ENCODE measurements at regions not wholly inside any gene's neighbourhood (a gene's known extent, or its start where the extent isn't known, plus 50 kb on each side); places are given as distances from the start of the nearest gene placed in this dataset.
"Not testable (repeated sequence)": the region's sequence is repeated elsewhere in the genome, so short reads cannot be mapped to it uniquely, and the experiment has no call there.

- DNase-seq (ENCODE audit: low read depth in 2 of 2); H3K4me3 ChIP-seq (replicated peaks in 1 of 2; ENCODE audit: low read depth in 2 of 2, low read length in 2 of 2): not testable (repeated sequence)
Measured at GRCh38 chr15:29648415-29648814, 173.9 kb downstream of the TJP1 start.

DNA sequence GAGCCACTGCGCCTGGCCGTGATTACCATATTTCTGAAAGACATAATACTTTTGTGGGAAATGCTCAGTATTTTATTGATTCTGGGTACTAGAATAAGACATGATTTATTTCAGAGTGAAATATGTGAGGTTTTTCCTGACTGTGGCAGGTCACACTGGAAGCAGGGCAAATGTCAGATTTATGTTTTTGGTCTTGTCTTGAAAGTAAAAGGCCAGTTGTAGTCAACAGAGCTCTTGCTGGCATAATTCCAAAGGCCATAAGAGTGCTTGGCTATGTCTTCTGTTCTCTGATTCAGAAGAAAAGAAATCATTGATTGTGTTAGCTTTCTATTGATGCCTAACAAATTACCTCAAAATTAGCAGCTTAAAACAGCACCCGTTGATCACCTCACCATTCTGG is 176.4 kb downstream of the TJP1 start:
- no peak overlapping the region for H3K4me3 ChIP-seq (replicated peaks in 1 of 2; ENCODE audit: low read depth in 2 of 2, low read length in 2 of 2)
- TF ChIP-seq, protein P1, sequence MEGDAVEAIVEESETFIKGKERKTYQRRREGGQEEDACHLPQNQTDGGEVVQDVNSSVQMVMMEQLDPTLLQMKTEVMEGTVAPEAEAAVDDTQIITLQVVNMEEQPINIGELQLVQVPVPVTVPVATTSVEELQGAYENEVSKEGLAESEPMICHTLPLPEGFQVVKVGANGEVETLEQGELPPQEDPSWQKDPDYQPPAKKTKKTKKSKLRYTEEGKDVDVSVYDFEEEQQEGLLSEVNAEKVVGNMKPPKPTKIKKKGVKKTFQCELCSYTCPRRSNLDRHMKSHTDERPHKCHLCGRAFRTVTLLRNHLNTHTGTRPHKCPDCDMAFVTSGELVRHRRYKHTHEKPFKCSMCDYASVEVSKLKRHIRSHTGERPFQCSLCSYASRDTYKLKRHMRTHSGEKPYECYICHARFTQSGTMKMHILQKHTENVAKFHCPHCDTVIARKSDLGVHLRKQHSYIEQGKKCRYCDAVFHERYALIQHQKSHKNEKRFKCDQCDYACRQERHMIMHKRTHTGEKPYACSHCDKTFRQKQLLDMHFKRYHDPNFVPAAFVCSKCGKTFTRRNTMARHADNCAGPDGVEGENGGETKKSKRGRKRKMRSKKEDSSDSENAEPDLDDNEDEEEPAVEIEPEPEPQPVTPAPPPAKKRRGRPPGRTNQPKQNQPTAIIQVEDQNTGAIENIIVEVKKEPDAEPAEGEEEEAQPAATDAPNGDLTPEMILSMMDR (IDR thresholded peaks at IDR 0.05; ENCODE audit: low read depth, low read length): no peak
- DNase-seq (ENCODE audit: low read depth in 2 of 2): no peak

GRCh38 chr15:29644361-29644760 is 177.9 kb downstream of the TJP1 start:
- DNase-seq (ENCODE audit: low read depth in 2 of 2); H3K4me3 ChIP-seq (replicated peaks in 1 of 2; ENCODE audit: low read depth in 2 of 2, low read length in 2 of 2): not testable (repeated sequence)

DNA sequence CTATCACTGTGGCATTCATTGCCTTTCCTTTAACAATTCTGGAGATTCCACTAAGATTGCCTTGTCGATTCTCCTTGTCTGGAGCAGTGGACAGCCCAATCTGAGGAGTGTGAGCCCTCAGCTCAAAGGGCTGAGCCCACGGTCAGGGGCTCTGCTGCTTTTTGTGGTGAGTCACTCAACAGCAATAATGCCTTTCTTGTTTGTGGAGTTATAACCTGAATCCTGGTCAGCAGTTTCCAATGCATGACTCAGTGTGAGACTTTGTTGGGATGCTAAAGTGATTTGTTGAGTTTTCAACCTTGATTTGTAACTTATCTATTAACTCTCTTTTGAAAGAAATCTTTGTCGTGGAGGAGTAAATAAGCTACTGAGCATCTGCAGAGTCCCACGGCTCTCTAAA is 183.5 kb downstream of the TJP1 start:
- H3K4me3 ChIP-seq (replicated peaks in 1 of 2; ENCODE audit: low read depth in 2 of 2, low read length in 2 of 2): no peak overlapping the region
- peak in 1 of 2 donors; percentile 5 for DNase-seq (ENCODE audit: low read depth in 2 of 2)
- TF ChIP-seq, protein P1 (IDR thresholded peaks at IDR 0.05; ENCODE audit: low read depth, low read length): no peak

GRCh38 chr15:29638011-29638410 is 184.3 kb downstream of the TJP1 start:
- H3K4me3 ChIP-seq (replicated peaks in 1 of 2; ENCODE audit: low read depth in 2 of 2, low read length in 2 of 2): no peak overlapping the region
- no peak for DNase-seq (ENCODE audit: low read depth in 2 of 2)
- TF ChIP-seq, protein P1 (IDR thresholded peaks at IDR 0.05; ENCODE audit: low read depth, low read length): no peak

DNA sequence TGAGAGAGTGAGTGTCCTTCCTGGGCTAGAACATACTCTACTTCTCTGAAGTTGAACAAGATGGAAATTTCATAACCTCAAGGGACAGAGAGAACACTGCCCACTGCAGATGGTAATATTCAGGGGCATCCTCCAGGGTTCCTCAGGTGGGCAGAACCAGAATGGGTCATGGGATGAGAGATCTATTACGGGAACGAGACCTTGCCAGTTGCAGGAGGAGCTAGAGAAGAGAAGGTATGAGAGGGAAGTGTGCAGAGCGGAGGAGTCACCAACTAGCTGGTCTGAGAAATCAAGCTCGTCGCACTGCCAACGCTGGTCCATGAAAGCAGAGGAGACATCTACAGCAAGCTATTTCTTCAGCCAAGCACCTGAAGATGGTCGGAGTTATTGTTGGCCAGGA is 184.7 kb downstream of the TJP1 start:
- TF ChIP-seq, protein P1 (IDR thresholded peaks at IDR 0.05; ENCODE audit: low read depth, low read length): no peak
- no peak overlapping the region for H3K4me3 ChIP-seq (replicated peaks in 1 of 2; ENCODE audit: low read depth in 2 of 2, low read length in 2 of 2)

DNA sequence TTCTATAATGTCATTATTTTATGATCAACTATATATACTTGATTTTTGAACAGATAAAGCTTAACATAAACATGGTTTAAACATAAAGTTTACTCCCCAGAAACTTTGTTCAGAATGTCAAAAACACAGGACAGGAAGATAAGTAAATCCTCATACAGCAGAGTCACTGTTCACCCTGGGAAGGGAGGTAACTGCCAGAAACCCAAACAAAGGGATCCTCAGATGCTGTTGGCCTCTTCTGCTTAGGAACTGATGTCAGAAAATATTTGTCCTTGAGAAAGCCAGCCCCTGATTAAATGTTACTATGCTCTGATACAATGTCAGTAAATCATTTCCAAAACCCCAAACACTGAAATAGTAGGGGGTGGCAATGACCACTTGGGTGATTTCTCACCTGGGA is 185.3 kb downstream of the TJP1 start:
- H3K4me3 ChIP-seq (replicated peaks in 1 of 2; ENCODE audit: low read depth in 2 of 2, low read length in 2 of 2): no peak overlapping the region
- TF ChIP-seq, protein P1 (IDR thresholded peaks at IDR 0.05; ENCODE audit: low read depth, low read length): no peak
- DNase-seq (ENCODE audit: low read depth in 2 of 2): no peak

More for the DNA sequence above, 184.7 kb downstream of the TJP1 start:
- DNase-seq (ENCODE audit: low read depth in 2 of 2): no peak

DNA sequence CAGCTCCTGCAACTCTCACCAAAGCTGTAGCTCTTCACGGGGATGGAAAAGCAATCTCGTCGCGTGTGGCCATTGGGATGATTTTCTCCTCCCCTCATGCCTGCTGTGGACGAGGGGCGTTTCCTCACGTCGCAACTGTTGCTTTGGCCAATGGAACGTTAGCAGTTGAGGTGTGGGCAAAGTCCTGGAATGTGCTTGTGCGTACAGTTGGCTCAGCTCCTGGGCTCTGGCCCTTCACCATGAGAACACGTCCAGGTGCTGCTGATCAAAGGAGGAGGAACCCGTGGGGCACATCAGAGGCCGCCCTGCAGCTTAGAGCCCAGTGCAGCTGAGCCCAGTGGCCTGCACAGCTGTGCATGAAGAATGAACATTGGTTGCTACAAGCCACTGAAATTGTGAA is 186.1 kb downstream of the TJP1 start:
- no peak for DNase-seq (ENCODE audit: low read depth in 2 of 2)
- TF ChIP-seq, protein P1 (IDR thresholded peaks at IDR 0.05; ENCODE audit: low read depth, low read length): no peak
- no peak overlapping the region for H3K4me3 ChIP-seq (replicated peaks in 1 of 2; ENCODE audit: low read depth in 2 of 2, low read length in 2 of 2)

All from cardiac fibroblast (primary cell).